Esophagus squamous epithelium (tissue), 5 donors: ENCODE measurements at regions not wholly inside any gene's neighbourhood (a gene's known extent, or its start where the extent isn't known, plus 50 kb on each side); places are given as distances from the start of the nearest gene placed in this dataset.

Experiments used
- DNase-seq: peaks from one replicate; lab custom pipeline; 2025; lab: John Stamatoyannopoulos, UW
- H3K27ac ChIP-seq, 4 donors: fragments of 200-600 bp; sonication (generic); one replicate each; pipeline ENCODE4 v1.5.1; 2016 to 2019; ENCODE audit warnings: mild to moderate bottlenecking in 1 of 4
- H3K27me3 ChIP-seq, 4 donors: fragments of 200-600 bp; sonication (generic); 1 replicate in 3 of 4; 2 replicates in 1 of 4; pipeline versions ENCODE4 v1.5.1 to v1.6.0; 2017 to 2021; ENCODE audit warnings: antibody characterized with exemption in 1 of 4
- H3K36me3 ChIP-seq, 3 donors: fragments of 200-600 bp; sonication (generic); one replicate each; pipeline ENCODE4 v1.5.1; 2016 to 2019
- H3K4me1 ChIP-seq, 3 donors: fragments of 200-600 bp; sonication (generic); one replicate each; pipeline ENCODE4 v1.5.1; 2017 to 2019
- H3K4me3 ChIP-seq, 4 donors: fragments of 200-600 bp; sonication (generic); 1 replicate in 3 of 4; 2 replicates in 1 of 4; pipeline ENCODE4 v1.5.1; 2016 to 2019; ENCODE audit warnings: mild to moderate bottlenecking in 2 of 4, moderate library complexity in 1 of 4
- H3K9me3 ChIP-seq, 3 donors: fragments of 200-600 bp; sonication (generic); one replicate each; pipeline ENCODE4 v1.5.1; 2016 to 2019
- CTCF ChIP-seq, 6 experiments: fragments of 450-650 bp in 4 of 6; fragments of 200-600 bp in 2 of 6; sonication (generic) in 2 of 6; IDR thresholded peaks; one replicate each; pipeline ENCODE4 v1.5.1; 2016 to 2019; ENCODE audit warnings: antibody characterized with exemption in 6 of 6, mild to moderate bottlenecking in 4 of 6, moderate library complexity in 4 of 6
- POLR2A ChIP-seq, 4 donors: fragments of 450-650 bp; IDR thresholded peaks; one replicate each; pipeline ENCODE4 v1.6.1; 2017; ENCODE audit warnings: antibody characterized with exemption in 4 of 4, mild to moderate bottlenecking in 4 of 4, moderate library complexity in 3 of 4
- WGBS, 2 donors: methylation state at CpG; one replicate each; pipeline ENCODE4 v1.1.5; 2018; 5-methylcytosine and 5-hydroxymethylcytosine counted together
- intact Hi-C: fragments of 100-400 bp; cut with DNase I; formaldehyde crosslinking; loops from one replicate; pipeline ENCODE4 v1.15.0; 2022
- donor health status: DM: yes; HTN: yes; CAD: no.

- Histone ChIP-seq H3K27ac (no peak overlapping the region), H3K4me1 (no peaks in the 10 kb centered on the region), H3K36me3 (no peaks in the 10 kb centered on the region), H3K4me3 (no peak overlapping the region), H3K27me3 (no peaks in the 10 kb centered on the region), H3K9me3 (no peaks in the 10 kb centered on the region)
- DNase-seq: no peak
- intact Hi-C loops: no loop called here
- TF ChIP-seq CTCF (IDR thresholded peaks at IDR 0.05): no peak
- TF ChIP-seq POLR2A (IDR thresholded peaks at IDR 0.05): no peak
- WGBS, 2 donors: 75 to 77% methylated on average over 2 of the region's 2 CpGs
Measured at GRCh38 chr2:5537180-5537688, 154.9 kb upstream of the SOX11 start.

GRCh38 chr2:5538313-5538712 lies 153.9 kb upstream of the SOX11 start:
- WGBS, 2 donors: 70 to 85% methylated on average over 1 of the region's 1 CpG
- no peak overlapping the region for H3K4me3 ChIP-seq
- no peak for DNase-seq
- TF ChIP-seq CTCF (IDR thresholded peaks at IDR 0.05) (no peak), POLR2A (IDR thresholded peaks at IDR 0.05) (no peak)
- H3K27me3 ChIP-seq: no peaks in the 10 kb centered on the region
- H3K36me3 ChIP-seq: no peaks in the 10 kb centered on the region
- no peak overlapping the region for H3K27ac ChIP-seq
- H3K4me1 ChIP-seq: no peaks in the 10 kb centered on the region
- H3K9me3 ChIP-seq: no peaks in the 10 kb centered on the region
- intact Hi-C loops: no loop called here

- Histone ChIP-seq H3K27ac (no peak overlapping the region), H3K4me3 (no peak overlapping the region), H3K36me3 (no peaks in the 10 kb centered on the region), H3K9me3 (peaks cover 0 to 4% (median 0%) of the 10 kb centered on the region in 3 donors), H3K4me1 (no peaks in the 10 kb centered on the region), H3K27me3 (no peaks in the 10 kb centered on the region)
- intact Hi-C loops: no loop called here
- no peak for TF ChIP-seq POLR2A (IDR thresholded peaks at IDR 0.05)
- TF ChIP-seq CTCF (IDR thresholded peaks at IDR 0.05): no peak
- DNase-seq: no peak
- 45 to 48% methylated on average over 8 of the region's 8 CpGs for WGBS, 2 donors
Measured at GRCh38 chr2:5538772-5539171, 153.4 kb upstream of the SOX11 start.

GRCh38 chr2:5539282-5540165 lies 152.7 kb upstream of the SOX11 start:
- no peaks in the 10 kb centered on the region for H3K27me3 ChIP-seq
- WGBS, 2 donors: 40 to 50% methylated on average over 13 of the region's 18 CpGs
- DNase-seq: no peak
- H3K4me1 ChIP-seq: no peaks in the 10 kb centered on the region
- no peak for TF ChIP-seq CTCF (IDR thresholded peaks at IDR 0.05)
- H3K36me3 ChIP-seq: no peaks in the 10 kb centered on the region
- intact Hi-C loops: no loop called here
- H3K4me3 ChIP-seq: no peak overlapping the region
- H3K9me3 ChIP-seq: peaks cover 0 to 11% (median 0%) of the 10 kb centered on the region in 3 donors
- H3K27ac ChIP-seq: no peak overlapping the region

GRCh38 chr2:5540856-5541255 lies 151.3 kb upstream of the SOX11 start:
- 68% methylated on average over 5 of the region's 5 CpGs for WGBS, 2 donors
- Histone ChIP-seq H3K27ac (no peak overlapping the region), H3K4me3 (no peak overlapping the region), H3K4me1 (no peaks in the 10 kb centered on the region), H3K36me3 (no peaks in the 10 kb centered on the region), H3K27me3 (no peaks in the 10 kb centered on the region), H3K9me3 (peaks cover 0 to 12% (median 0%) of the 10 kb centered on the region in 3 donors)
- no peak for TF ChIP-seq POLR2A (IDR thresholded peaks at IDR 0.05)
- no peak for TF ChIP-seq CTCF (IDR thresholded peaks at IDR 0.05)
- intact Hi-C loops: no loop called here
- no peak for DNase-seq
